Trophoblast cell (in vitro differentiated cells and primary cell): ENCODE measurements at regions not wholly inside any gene's neighbourhood (a gene's known extent, or its start where the extent isn't known, plus 50 kb on each side); places are given as distances from the start of the nearest gene placed in this dataset.

ENCODE experiments used
- DNase-seq, 2 donors: peaks; one replicate each; pipeline ENCODE4 v3.0.0-alpha.2; 2016
- H2AFZ ChIP-seq: 2 replicates; pipeline ENCODE4 v1.6.1; 2013; ENCODE audit warnings: low read length, moderate library complexity, mild to moderate bottlenecking; ENCODE audit not compliant: insufficient read depth, poor library complexity
- H2AK5ac ChIP-seq: 2 replicates; pipeline ENCODE4 v1.6.1; 2013; ENCODE audit warnings: mild to moderate bottlenecking, low read length
- H2BK120ac ChIP-seq: 2 replicates; pipeline ENCODE4 v1.6.1; 2013; ENCODE audit warnings: low read length, mild to moderate bottlenecking, moderate library complexity; ENCODE audit not compliant: insufficient read depth, poor library complexity
- H2BK12ac ChIP-seq: 2 replicates; pipeline ENCODE4 v1.6.1; 2013; ENCODE audit warnings: mild to moderate bottlenecking, low read length, moderate library complexity
- H2BK5ac ChIP-seq: 2 replicates; pipeline ENCODE4 v1.6.1; 2013; ENCODE audit warnings: low read length, low read depth, moderate library complexity, mild to moderate bottlenecking; ENCODE audit not compliant: poor library complexity
- H3K14ac ChIP-seq: 2 replicates; pipeline ENCODE4 v1.6.1; 2013; ENCODE audit warnings: mild to moderate bottlenecking, low read length
- H3K18ac ChIP-seq: 2 replicates; pipeline ENCODE4 v1.6.1; 2013; ENCODE audit warnings: mild to moderate bottlenecking, low read length
- H3K23ac ChIP-seq: 2 replicates; pipeline ENCODE4 v1.6.1; 2013; ENCODE audit warnings: low read length
- H3K27ac ChIP-seq: 2 replicates; pipeline ENCODE4 v1.5.1; 2013; ENCODE audit warnings: low read depth, mild to moderate bottlenecking, inconsistent platforms, low read length, moderate library complexity
- H3K27me3 ChIP-seq: 2 replicates; pipeline ENCODE4 v1.6.1; 2013; ENCODE audit warnings: inconsistent platforms, mild to moderate bottlenecking, low read length, moderate library complexity; ENCODE audit not compliant: insufficient read depth
- H3K36me3 ChIP-seq, 2 experiments: 1 replicate in 1 of 2; 2 replicates in 1 of 2; pipeline ENCODE4 v1.6.1; 2013; ENCODE audit warnings: low read length in 2 of 2, mild to moderate bottlenecking in 2 of 2, moderate library complexity in 1 of 2; ENCODE audit not compliant: insufficient read depth in 2 of 2, control insufficient read depth in 1 of 2
- H3K4ac ChIP-seq: 2 replicates; pipeline ENCODE4 v1.6.1; 2013; ENCODE audit warnings: low read depth, mild to moderate bottlenecking, low read length, moderate library complexity
- H3K4me1 ChIP-seq, 2 experiments: 1 replicate in 1 of 2; 2 replicates in 1 of 2; pipeline ENCODE4 v1.6.1; 2013; ENCODE audit warnings: low read length in 2 of 2, mild to moderate bottlenecking in 2 of 2, moderate library complexity in 1 of 2; ENCODE audit not compliant: insufficient read depth in 2 of 2, control insufficient read depth in 1 of 2
- H3K4me2 ChIP-seq: 2 replicates; pipeline ENCODE4 v1.6.1; 2013; ENCODE audit warnings: inconsistent platforms, mild to moderate bottlenecking, low read length, moderate library complexity
- H3K4me3 ChIP-seq: 2 replicates; pipeline ENCODE4 v1.5.1; 2013; ENCODE audit warnings: mild to moderate bottlenecking, low read depth, low read length, inconsistent platforms
- H3K79me1 ChIP-seq: one replicate; pipeline ENCODE4 v1.6.1; 2013; ENCODE audit warnings: low read length
- H3K79me2 ChIP-seq: 2 replicates; pipeline ENCODE4 v1.6.1; 2013; ENCODE audit warnings: low read length, mild to moderate bottlenecking; ENCODE audit not compliant: control insufficient read depth, insufficient read depth, poor library complexity
- H3K9ac ChIP-seq: 2 replicates; pipeline ENCODE4 v1.6.1; 2013; ENCODE audit warnings: mild to moderate bottlenecking, low read length
- H3K9me3 ChIP-seq: 2 replicates; pipeline ENCODE4 v1.6.1; 2013; ENCODE audit warnings: low read depth, mild to moderate bottlenecking, control low read depth, inconsistent platforms, low read length; ENCODE audit not compliant: insufficient read depth
- H4K12ac ChIP-seq: 2 replicates; pipeline ENCODE4 v1.6.1; 2013; ENCODE audit warnings: low read depth, mild to moderate bottlenecking, low read length, moderate library complexity
- H4K8ac ChIP-seq: 2 replicates; pipeline ENCODE4 v1.6.1; 2013; ENCODE audit warnings: low read depth, mild to moderate bottlenecking, low read length, moderate library complexity
- H4K91ac ChIP-seq: one replicate; pipeline ENCODE4 v1.6.1; 2013; ENCODE audit warnings: low read depth, mild to moderate bottlenecking, low read length, moderate library complexity
- WGBS: extraction: QIAGEN DNeasy Blood & Tissue Kit; methylation state at CpG from one replicate; pipeline ENCODE4 v1.1.7; 2013; ENCODE audit warnings: missing lambda C conversion rate; ENCODE audit not compliant: insufficient read length, insufficient coverage; ENCODE audit errors: extremely low coverage; 5-methylcytosine and 5-hydroxymethylcytosine counted together

DNA sequence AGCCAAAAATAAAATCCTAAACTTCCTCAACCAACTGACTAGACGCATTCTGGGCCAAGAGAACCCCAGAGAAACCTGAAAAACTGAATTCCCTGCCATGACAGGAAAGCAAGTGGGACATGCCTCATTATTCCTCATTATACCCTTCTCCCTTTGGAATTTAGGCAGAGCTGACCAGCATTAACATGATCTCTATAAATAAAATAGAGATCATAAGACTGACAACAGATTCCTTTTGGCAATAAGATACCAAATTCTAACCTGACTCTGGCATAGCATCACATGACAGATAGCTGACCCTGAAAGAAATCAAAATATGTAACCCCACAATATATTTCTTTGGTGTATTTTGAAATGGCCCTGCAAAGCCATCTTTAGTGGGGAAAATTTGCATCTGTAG is 277.8 kb upstream of the SLC14A2 start:
- Histone ChIP-seq H3K27me3 (no peaks in the 10 kb centered on the region), H3K23ac (no peak overlapping the region), H3K4me1 (peaks cover 4% of the 10 kb centered on the region in 2 experiments), H3K36me3 (no peaks in the 10 kb centered on the region), H4K8ac (no peak overlapping the region), H3K4ac (no peak overlapping the region), H3K4me3 (no peak overlapping the region), H4K12ac (no peak overlapping the region), H3K79me1 (no peaks in the 10 kb centered on the region), H2BK5ac (no peak overlapping the region), H3K18ac (no peak overlapping the region), H2AK5ac (no peak overlapping the region), H3K14ac (no peak overlapping the region), H3K79me2 (no peaks in the 10 kb centered on the region), H3K9ac (no peak overlapping the region), H2BK12ac (no peak overlapping the region), H3K9me3 (no peaks in the 10 kb centered on the region), H3K27ac (no peak overlapping the region), H2AFZ (no peak overlapping the region), H2BK120ac (no peak overlapping the region), H3K4me2 (no peak overlapping the region), H4K91ac (no peak overlapping the region)
- DNase-seq: no peak
- no CpG with 5 or more reads among the region's 1 CpG for WGBS

DNA sequence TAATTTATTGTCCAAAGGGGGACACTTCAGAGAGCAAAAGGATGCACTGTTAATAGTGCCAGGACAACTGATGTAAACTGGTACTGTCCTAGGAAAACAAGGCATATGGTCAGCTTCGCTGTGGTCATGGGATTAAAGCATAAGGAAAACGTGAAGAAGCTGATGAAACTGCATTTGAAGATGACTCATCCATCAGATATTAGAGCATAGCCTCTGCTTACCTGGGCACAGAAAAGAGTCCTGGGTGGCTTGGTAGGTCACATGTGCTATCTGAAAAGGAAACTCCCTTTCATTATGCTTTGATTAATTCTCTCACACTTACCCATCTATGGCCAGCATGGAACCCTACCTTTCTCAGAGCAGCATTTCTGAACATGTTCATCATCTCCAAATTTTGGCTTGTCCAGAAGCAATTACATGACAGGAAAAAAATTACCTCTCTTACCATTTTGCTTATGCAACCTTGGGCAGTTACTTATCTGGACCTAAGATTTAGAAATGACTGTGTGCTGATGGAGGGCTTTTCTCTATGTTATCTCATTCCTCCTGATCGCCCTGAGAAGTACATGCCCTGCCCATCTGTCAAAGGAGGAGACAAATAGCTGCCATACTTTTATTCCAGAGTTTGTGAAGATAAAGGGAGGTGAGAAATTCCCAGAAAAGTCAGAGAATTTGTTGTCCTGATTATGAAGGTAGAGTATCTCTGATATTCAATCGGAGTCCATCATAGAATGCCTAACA is 275.3 kb upstream of the SLC14A2 start:
- H2AFZ ChIP-seq: no peak overlapping the region
- H2BK120ac ChIP-seq: no peak overlapping the region
- H3K79me1 ChIP-seq: no peaks in the 10 kb centered on the region
- no peak overlapping the region for H3K18ac ChIP-seq
- no peak overlapping the region for H3K4ac ChIP-seq
- no peak overlapping the region for H4K8ac ChIP-seq
- no peak overlapping the region for H2BK12ac ChIP-seq
- peaks cover 6 to 7% of the 10 kb centered on the region in 2 experiments for H3K4me1 ChIP-seq
- no CpG with 5 or more reads among the region's 4 CpGs for WGBS
- no peak overlapping the region for H2AK5ac ChIP-seq
- no peak overlapping the region for H3K23ac ChIP-seq
- no peak overlapping the region for H3K4me2 ChIP-seq
- no peak overlapping the region for H3K4me3 ChIP-seq
- no peaks in the 10 kb centered on the region for H3K79me2 ChIP-seq
- DNase-seq: peak in 1 of 2 donors; percentile 84
- H3K14ac ChIP-seq: no peak overlapping the region
- no peak overlapping the region for H3K27ac ChIP-seq
- H4K12ac ChIP-seq: no peak overlapping the region
- H3K36me3 ChIP-seq: no peaks in the 10 kb centered on the region
- no peak overlapping the region for H3K9ac ChIP-seq
- no peaks in the 10 kb centered on the region for H3K27me3 ChIP-seq
- no peak overlapping the region for H2BK5ac ChIP-seq
- H3K9me3 ChIP-seq: no peaks in the 10 kb centered on the region
- no peak overlapping the region for H4K91ac ChIP-seq

DNA sequence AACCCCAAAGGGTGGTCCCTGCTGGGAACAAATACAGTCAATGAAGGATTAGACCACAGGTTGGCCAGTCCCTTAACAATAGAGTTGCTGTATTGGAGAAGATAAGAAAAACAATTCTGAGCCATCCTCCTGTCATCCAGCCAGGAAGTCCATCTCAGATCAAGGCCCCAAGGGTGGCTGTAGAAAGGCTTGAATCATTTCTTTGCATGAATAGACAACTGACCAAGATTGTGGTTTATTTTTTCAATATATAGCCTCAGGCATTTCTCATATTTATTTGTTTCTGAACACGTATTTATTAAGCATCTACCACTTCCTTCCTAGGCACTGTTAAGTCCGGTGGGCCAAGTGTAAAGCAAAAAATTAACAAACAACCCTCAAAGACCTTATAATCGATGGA is 274.4 kb upstream of the SLC14A2 start:
- WGBS: no CpG with 5 or more reads among the region's 3 CpGs
- Histone ChIP-seq H3K79me1 (no peaks in the 10 kb centered on the region), H3K9me3 (no peaks in the 10 kb centered on the region), H3K18ac (no peak overlapping the region), H3K27me3 (no peaks in the 10 kb centered on the region), H2BK12ac (no peak overlapping the region), H3K79me2 (no peaks in the 10 kb centered on the region), H2BK5ac (no peak overlapping the region), H3K4me3 (no peak overlapping the region), H4K91ac (no peak overlapping the region), H3K4ac (no peak overlapping the region), H3K36me3 (no peaks in the 10 kb centered on the region), H4K8ac (no peak overlapping the region), H3K27ac (no peak overlapping the region), H3K9ac (no peak overlapping the region), H3K4me1 (peaks cover 4% of the 10 kb centered on the region in 2 experiments), H2AFZ (no peak overlapping the region), H3K4me2 (no peak overlapping the region), H4K12ac (no peak overlapping the region), H3K23ac (no peak overlapping the region), H2BK120ac (no peak overlapping the region), H3K14ac (no peak overlapping the region), H2AK5ac (no peak overlapping the region)
- no peak for DNase-seq

GRCh38 chr18:45341454-45341853 is 273.8 kb upstream of the SLC14A2 start:
- H3K9ac ChIP-seq: no peak overlapping the region
- H3K79me2 ChIP-seq: no peaks in the 10 kb centered on the region
- H3K4ac ChIP-seq: no peak overlapping the region
- no peak overlapping the region for H2BK12ac ChIP-seq
- H3K4me2 ChIP-seq: no peak overlapping the region
- no peaks in the 10 kb centered on the region for H3K36me3 ChIP-seq
- H3K79me1 ChIP-seq: no peaks in the 10 kb centered on the region
- H2AK5ac ChIP-seq: no peak overlapping the region
- no peak overlapping the region for H4K8ac ChIP-seq
- DNase-seq: no peak
- H3K4me1 ChIP-seq: peaks cover 4% of the 10 kb centered on the region in 2 experiments
- no peak overlapping the region for H3K27ac ChIP-seq
- H2AFZ ChIP-seq: no peak overlapping the region
- H3K18ac ChIP-seq: no peak overlapping the region
- no peak overlapping the region for H4K12ac ChIP-seq
- no CpG with 5 or more reads among the region's 2 CpGs for WGBS
- no peak overlapping the region for H2BK5ac ChIP-seq
- no peaks in the 10 kb centered on the region for H3K27me3 ChIP-seq
- H4K91ac ChIP-seq: peak overlapping the region; percentile 45
- no peak overlapping the region for H3K14ac ChIP-seq
- no peaks in the 10 kb centered on the region for H3K9me3 ChIP-seq
- no peak overlapping the region for H2BK120ac ChIP-seq
- H3K23ac ChIP-seq: no peak overlapping the region
- no peak overlapping the region for H3K4me3 ChIP-seq
